ENCODE measurements at regions not wholly inside any gene's neighbourhood (a gene's known extent, or its start where the extent isn't known, plus 50 kb on each side); places are given as distances from the start of the nearest gene placed in this dataset.
"Not testable (repeated sequence)": the region's sequence is repeated elsewhere in the genome, so short reads cannot be mapped to it uniquely, and the experiment has no call there.

DNA sequence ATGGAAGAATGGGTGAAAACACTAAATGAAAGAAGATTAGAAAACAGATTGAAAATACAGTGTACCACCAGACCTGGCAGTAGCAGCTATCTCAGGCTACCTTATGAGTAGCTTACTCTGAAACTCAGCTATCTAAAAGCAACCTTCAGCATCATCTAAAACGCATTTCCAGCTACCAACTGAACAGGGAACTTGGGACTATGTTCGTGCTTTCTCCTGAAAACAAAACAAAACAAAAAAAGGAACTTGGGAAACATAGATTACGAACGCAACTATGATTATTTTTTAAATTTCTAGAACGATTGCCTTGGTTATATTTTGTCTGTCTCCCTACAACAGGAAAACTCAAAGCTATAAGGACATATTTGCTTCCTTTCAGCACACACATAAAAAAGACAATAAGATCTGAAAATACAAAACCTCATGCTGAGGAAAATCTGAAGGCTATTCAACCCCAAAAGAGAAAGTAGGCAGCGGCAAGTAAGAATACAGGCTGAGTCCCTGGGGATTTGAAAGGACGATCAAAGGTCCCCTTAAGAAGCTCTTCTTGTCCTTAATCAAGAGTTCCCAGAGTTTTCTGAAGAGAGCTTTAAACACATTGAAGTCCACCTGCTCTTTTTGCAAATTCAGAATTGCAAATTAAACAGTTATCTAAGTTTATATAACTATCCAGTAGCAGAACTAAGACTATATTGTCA lies 53.4 kb downstream of the OR2K2 start:
- in situ Hi-C loops (cut with HindIII; ENCODE audit: low sequenced_read_pairs) = no loop called here

DNA sequence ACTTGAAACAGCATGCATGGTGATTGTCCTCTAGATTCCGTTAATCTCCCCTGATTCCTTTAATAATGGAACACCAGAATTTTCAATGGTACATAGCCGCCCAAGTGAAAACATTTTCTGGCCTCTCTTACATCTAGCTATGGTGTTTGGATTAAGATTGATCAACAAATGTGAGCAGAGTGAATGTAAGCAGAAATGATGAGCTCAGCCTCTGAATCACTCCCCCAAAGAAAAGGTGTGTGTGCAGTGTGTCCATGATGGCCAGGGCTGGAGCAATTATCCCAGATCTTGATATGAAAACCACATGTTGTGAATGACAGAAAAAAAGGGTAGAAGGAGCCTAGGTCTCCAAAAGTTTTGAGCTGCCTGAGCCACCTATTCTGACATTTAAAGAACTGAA lies 55.3 kb downstream of the OR2K2 start:
- in situ Hi-C loops (cut with HindIII; ENCODE audit: low sequenced_read_pairs) = no loop called here

DNA sequence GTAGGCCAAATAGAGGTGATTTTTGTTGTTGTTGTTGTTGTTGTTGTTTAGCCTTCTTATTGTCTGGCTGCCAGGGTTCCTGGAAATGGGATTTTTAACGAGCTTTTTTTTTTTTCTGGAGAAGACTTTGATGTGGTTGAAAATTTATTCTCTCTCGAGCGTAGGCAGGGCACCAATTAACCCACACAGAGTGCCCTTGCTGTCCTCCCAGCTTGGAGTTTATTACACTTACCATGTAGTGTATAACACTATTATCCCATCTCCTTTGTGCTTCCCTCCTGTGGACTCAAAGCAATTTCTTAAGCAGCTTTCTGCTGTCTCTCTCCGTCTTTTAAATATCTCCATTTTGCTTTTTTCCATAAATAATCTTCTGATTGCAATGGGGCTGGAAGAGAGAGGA lies 57.4 kb downstream of the OR2K2 start:
- in situ Hi-C loops (cut with HindIII; ENCODE audit: low sequenced_read_pairs) = no loop called here

DNA sequence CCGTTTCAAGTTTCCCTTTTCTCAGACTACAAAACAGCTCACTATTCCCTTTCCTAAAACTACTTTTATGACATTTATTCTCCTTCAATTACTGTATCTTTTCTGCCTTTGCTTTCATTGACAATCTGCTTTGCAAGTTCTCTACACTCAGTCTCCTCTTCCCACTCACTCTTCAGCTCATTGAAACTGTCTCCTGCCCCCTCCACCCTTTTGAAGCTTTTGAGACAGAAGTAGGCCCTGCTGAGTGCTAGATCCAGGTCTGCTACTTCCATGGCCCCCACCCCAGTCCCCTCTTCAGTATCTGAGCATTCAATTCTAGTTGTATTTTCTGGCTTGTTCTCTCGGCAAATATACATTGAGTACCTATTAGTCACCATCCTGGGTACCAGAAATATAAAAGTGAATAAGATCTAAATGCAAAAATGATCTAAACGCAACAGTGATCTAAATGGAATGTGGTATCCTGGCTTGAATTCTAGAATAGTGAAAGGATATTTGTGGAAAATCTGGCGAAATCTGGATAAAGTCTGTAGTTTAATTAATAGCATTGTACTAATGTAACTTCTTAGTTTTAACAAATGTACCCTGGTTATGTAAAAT lies 58.4 kb downstream of the OR2K2 start:
- in situ Hi-C loops (cut with HindIII; ENCODE audit: low sequenced_read_pairs) = no loop called here

DNA sequence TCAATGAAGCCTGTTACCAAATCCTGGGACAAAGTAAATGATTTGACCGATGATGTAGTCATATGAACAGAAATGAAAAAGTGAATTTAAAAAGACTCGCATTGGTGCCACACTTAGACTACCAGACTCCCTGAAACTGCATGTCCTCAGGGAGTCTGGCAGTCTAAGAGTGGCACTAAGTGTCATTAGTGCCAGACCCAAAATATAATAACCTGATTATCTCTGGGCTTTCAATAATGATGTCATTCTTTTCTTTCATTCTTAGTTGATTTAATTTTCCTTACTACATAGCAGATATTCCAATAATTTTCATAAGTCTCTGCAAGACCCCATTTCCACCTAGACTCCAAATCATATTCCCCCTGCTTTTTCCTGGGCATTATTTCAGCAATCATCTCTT lies 59.0 kb downstream of the OR2K2 start:
- in situ Hi-C loops (cut with HindIII; ENCODE audit: low sequenced_read_pairs) = no loop called here

DNA sequence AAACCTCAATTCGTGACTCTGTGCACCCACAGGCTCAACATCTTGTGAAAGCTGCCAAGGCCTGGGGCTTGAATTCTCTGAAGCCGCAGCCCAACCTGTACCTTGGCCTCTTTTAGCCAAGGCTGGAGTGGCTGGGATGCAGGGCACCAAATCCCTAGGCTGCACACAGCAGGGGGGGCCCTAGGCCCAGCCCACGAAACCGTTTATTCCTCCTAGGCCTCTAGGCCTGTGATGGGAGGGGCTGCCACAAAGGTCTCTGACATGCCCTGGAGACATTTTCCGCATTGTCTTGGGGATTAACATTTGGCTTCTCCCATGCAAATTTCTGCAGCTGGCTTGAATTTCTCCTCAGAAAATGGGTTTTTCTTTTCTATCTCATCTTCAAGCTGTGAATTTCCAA lies 64.0 kb downstream of the OR2K2 start:
- in situ Hi-C loops (cut with HindIII; ENCODE audit: low sequenced_read_pairs) = not testable (repeated sequence)

DNA sequence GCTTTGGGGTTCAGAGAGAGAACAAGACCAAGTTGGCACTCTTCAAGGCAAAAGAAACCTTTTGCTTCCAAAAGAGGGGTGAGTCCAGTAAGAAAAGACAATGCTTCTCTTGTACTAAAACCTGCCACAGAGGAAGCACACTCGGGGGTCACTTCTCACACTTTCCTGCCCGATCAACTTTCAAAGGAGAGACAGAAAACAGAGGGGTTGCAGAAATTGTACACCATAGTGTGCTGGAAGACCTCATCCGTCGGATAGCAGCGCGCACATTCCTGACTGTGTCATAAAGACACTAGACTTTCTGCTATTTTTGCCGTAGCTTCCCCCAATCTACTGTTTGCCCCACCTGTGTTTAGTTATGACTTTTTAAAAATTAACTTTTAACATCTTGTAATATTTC lies 66.9 kb downstream of the OR2K2 start:
- in situ Hi-C loops (cut with HindIII; ENCODE audit: low sequenced_read_pairs) = no loop called here

DNA sequence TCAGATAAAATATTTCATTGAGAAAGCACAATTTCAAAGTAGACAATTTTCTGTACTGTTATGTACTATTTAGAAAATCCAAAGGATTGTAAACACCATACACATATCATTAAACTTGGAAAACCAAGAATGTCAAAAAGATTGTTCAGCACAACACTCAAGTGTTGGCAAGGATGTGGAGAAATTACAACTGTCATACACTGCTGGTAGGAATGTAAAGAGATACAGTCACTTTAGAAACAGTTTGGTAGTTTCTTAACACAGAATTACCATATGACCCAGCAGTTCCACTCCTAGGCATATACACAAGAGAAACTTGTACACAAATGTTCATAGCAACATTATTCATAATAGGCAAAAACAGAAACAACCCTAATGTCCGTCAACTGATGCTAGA lies 71.2 kb downstream of the OR2K2 start:
- in situ Hi-C loops (cut with HindIII; ENCODE audit: low sequenced_read_pairs) = no loop called here

DNA sequence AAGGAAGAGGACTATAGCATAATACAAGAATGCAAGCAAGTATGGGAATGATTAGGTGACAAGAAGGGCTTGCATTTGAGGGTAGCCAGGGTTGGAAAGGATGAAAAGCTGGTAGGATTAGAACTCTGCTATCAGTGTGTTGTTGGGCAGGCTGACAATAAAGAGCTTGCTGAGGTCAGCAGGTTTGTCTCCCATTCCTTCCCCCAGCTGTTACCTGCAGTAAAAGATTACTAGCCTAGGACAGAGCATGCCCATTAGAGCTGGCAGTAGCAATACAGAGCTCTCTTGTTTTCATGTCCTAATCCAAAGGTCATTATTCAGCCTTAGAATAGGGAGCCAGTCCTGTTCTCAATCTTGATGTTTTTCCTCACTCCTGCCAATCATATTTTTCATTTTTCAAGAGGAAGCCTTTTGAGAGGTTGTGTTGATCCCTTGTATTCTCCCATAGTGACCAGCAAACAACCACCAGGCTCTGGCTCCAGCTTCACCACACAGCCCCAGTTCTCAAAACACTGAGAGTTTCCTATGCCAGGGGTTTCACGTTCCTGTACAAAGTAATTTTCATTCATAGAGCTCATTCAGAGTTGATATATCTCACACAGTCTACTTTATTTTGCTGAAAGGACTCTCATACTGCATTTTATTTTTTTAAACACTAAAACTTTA lies 71.7 kb downstream of the OR2K2 start:
- in situ Hi-C loops (cut with HindIII; ENCODE audit: low sequenced_read_pairs) = no loop called here

DNA sequence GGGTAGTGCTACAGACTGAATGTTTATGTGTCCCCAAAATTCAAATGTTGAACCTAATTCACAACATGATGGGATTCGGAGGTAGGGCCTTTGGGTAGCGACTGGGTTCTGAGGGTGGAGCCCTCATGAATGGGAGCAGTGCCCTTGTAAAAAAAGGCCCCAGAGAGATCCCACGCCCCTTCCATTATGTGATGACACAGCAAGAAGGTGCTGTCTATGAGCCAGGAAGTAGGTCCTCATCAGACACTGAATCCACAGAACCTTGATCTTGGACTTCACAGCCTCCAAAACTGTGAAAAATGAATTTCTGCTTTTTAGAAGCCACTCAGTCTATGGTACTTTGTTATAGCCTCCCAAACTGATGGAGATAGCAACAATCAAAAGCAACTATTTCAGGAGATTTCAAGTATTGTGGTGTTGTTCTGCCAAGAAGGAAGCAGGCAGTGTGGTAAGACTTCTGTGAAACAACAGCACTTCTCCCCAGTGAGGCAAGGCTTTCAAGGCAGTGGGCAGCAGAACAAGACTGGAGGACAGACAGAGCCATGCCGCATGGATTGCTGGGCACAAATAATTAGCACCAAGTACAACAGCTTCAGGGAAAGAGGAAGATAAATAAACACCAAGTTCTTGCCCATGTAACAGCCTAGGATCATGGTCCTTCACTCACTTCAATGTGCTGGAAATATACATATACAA lies 76.1 kb downstream of the OR2K2 start:
- in situ Hi-C loops (cut with HindIII; ENCODE audit: low sequenced_read_pairs) = no loop called here

DNA sequence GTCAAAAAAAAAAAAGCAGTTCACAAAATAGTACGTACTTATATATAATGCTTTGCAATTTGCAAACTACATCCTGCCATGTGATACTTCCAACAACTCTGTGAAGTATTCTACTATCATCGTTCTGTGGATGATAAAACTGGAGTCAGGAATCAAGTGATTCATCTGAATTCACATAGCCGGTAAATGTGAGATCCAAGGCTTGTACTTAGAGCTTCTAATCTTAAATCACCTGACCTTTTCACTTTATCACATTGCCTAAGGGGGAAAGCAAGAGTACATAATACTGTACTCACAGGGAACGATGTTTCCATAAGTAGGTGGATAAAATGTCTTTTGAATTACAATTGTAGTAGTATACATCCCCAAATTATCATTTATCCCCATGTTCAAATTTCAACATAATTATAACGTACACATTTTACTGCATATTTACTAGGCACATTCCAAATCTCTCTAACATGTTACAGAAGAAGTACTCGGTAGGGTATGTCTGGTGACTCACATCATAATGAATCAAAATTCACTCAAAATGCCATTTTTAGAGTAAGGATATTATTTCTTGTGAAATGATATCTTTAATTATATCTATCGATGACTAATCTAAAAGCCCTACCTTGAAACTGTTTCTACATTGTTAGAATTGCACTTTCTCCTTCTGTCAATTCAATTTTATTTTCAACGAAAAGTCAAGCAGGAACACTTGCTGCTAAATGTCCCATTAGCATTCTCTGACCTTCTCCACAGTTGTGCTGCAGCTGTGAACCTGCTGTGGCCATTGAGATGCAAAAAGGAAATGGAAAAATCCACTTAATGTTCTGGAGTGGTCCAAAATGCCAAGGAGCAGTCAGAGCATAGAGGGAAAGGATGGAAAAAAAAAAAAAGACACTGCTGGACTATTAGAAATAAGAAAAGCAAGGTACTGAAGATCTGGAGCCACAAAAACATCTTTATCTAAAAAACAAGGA lies 78.9 kb downstream of the OR2K2 start:
- in situ Hi-C loops (cut with HindIII; ENCODE audit: low sequenced_read_pairs) = no loop called here

DNA sequence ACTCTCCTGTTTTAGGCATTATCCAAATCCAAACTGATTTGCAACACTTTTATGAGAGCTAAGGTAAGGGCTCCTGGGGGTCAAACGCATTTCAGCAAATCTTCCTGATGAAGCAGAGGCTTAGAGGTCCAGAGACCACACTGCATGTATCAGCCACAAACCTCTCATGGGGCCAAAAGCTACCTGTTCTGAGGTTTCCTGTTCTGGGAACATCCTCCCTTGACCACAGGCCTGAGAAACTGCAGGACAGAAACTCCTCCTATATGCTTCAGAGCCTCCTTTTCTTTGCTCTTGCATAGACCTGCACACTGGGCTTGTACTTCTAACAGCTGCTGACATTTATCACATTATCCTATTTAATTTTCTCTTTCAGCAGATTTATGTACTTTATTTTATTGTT lies 92.6 kb downstream of the OR2K2 start:
- in situ Hi-C loops (cut with HindIII; ENCODE audit: low sequenced_read_pairs) = no loop called here

DNA sequence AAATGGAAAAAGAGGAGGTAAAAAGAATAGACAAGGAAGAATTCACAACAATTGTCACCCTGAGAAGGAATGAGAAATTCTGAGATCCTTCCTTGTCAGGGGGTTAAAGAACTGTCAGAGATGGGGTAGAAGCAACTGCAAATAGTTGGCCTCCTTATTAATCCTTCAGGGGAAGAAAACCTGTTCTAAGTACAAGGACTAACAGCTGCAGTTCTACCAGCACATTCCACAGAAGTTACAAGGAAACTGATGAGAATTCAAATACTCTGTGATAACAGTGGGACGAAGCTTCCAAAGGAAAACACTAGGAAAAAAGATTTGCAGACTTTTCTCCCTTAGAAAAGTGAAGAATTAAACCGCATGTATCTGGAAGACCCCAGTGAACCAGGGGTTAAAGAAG lies 93.7 kb downstream of the OR2K2 start:
- in situ Hi-C loops (cut with HindIII; ENCODE audit: low sequenced_read_pairs) = no loop called here

DNA sequence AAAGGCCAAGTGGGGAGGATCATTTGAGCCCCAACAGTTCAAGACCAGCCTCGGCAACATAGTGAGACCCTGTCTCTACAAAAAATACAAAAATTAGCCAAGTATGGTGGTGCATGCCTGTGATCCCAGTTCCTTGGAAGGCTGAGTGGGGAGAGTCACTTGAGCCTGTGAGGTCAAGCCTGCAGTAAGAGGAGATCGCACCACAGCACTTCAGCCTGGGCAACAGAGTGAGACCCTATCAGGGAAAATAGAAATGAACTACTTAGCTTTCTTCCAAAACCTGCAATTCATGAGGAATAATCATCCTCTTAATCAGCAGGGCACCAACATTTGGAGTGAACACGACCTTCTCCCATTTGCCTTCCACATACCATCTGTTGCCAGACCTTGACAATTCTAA lies 96.1 kb downstream of the OR2K2 start:
- in situ Hi-C loops (cut with HindIII; ENCODE audit: low sequenced_read_pairs) = no loop called here

DNA sequence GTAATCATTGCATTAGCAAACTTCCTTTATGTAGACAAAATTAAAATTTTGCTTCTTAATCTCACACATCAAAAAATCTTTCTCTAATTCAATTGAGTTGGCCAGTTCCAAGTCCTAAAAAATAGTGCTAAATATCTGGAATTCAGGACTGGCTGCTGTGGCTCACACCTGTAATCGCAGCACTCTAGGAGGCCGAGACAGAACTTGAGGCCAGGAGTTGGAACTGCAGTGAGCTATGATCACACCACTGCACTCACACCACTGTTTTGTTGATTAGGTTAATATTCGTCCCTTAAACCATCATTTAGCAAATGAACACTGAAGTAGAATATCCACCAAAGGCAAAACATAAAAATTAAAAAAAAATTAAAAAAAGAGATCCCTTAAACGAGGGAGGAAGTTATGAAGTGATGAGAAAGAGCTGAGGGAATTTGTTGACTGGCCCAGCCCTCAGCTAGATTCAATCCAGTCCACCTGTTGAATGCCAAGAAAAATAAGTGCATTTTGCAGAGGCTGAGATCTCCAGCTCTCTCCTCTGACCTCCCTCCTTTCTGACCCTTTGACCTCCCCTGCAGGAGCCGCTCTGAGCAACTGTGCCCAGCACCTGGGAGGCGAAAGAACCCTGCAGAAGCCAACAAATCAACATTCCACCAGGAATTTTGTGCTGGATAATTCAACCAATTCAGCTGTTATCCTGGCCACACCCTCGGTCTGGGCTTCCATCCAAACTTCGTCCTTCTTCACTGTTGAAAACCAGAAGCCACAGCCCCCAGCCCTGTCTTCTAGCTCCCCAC lies 96.8 kb downstream of the OR2K2 start:
- in situ Hi-C loops (cut with HindIII; ENCODE audit: low sequenced_read_pairs) = no loop called here

DNA sequence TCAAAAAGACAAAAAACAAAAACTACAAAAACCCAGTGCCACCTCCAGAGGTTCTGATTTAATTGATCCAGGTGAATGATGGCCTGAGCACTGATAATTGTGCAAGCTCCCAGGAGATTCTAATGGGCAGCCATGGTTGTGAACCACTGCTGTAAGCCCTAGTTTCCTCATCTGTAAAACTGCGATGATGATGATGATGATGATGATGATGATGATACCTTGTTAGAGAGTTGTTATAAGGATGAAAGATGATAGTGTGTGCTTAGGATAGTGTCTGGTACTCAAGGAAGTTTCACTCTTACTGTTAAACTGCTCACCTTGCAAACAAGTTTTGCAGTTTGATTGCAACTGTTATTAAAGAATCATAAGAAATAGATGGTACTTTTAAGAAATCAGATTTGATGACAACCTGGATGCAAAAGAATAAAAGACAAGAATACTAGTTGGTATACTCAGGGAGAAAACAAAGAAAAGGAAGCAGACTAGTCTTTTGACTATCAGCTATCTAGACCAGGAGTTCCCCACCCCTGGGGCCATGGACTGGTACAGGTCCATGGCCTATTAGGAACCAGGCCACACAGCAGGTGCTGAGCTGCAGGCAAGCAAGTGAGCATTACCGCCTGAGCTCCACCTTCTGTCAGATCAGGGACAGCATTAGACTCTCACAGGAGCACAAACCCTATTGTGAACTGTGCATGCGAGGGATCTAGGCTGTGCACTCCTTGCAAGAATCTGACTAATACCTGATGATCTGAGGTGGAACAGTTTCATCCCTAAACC lies 98.0 kb downstream of the OR2K2 start:
- in situ Hi-C loops (cut with HindIII; ENCODE audit: low sequenced_read_pairs) = no loop called here

DNA sequence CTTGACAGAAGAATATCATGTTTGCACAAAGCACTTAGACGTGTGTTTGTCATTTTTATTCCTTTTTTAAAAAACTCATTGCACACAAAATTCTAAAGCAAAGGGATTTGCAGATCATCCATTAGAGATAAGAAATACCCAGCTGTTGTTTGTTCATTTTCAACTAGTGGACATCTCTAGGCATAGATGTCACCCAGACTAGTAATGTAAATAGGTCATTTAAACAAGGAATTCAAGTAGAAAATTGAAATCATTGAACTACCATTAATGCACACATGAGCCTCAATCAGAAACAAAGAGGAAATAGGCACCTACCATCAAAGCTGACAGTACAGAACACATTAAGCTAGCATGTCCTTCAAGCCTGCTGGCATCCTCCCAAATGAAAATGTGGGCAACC lies 107.3 kb downstream of the OR2K2 start:
- in situ Hi-C loops (cut with HindIII; ENCODE audit: low sequenced_read_pairs) = no loop called here

DNA sequence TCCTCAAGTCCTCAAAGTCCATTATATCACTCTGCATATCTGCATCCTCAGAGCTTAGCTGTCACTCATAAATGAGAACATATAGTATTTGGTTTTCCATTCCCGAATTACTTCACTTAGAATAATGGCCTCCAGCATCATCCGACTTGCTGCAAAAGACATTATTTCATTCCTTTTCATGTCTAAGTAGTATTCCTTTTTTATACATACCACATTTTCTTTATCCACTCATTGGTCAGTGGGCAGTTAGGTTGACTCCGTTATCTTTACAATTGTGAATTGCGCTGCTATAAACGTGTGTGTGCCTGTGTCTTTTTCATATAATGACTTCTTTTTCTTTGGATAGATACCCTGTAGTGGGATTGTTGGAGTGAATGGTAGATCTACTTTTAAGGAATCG lies 117.2 kb downstream of the OR2K2 start:
- in situ Hi-C loops (cut with HindIII; ENCODE audit: low sequenced_read_pairs) = no loop called here

DNA sequence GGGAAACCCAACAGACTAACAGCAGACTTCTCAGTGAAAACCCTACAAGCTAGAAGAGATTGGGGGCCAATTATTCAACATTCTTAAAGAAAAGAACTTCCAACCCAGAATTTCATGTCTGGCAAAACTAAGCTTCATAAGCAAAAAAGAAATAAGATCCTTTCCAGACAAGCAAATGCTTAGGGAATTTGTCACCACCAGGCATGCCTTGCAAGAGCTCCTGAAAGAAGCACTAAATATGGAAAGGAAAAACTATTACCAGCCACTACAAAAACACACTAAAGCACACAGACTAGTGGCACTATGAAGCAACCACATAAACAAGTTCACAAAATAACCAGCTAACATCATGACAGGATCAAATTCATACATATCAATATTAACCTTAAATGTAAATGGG lies 131.1 kb downstream of the OR2K2 start:
- in situ Hi-C loops (cut with HindIII; ENCODE audit: low sequenced_read_pairs) = no loop called here

All from DLD1 (cell line).